Upper lobe of right lung (tissue), 1 donor: ENCODE measurements at regions not wholly inside any gene's neighbourhood (a gene's known extent, or its start where the extent isn't known, plus 50 kb on each side); places are given as distances from the start of the nearest gene placed in this dataset.
"Not testable (repeated sequence)": the region's sequence is repeated elsewhere in the genome, so short reads cannot be mapped to it uniquely, and the experiment has no call there.

Experiments
- ATAC-seq: fragments of 200-7000 bp; cut with Tn5 transposase; one replicate; pipeline ENCODE4 v1.9.1; 2020; ENCODE audit warnings: mild to moderate bottlenecking, moderate library complexity
- DNase-seq: peaks from one replicate; pipeline ENCODE4 v3.0.0-alpha.2; 2020
- H3K27ac ChIP-seq: fragments of 200-600 bp; one replicate; pipeline ENCODE4 v1.8.0; 2022
- H3K27me3 ChIP-seq: fragments of 200-600 bp; one replicate; pipeline ENCODE4 v1.8.0; 2022; ENCODE audit warnings: mild to moderate bottlenecking
- H3K36me3 ChIP-seq: fragments of 200-600 bp; one replicate; pipeline ENCODE4 v1.8.0; 2022
- H3K4me1 ChIP-seq: fragments of 200-600 bp; one replicate; pipeline ENCODE4 v1.8.0; 2022
- H3K4me3 ChIP-seq: fragments of 200-600 bp; one replicate; pipeline ENCODE4 v1.8.0; 2022; ENCODE audit warnings: mild to moderate bottlenecking
- H3K9me3 ChIP-seq: fragments of 200-600 bp; one replicate; pipeline ENCODE4 v1.8.0; 2022
- intact Hi-C: fragments of 100-400 bp; cut with DNase I; formaldehyde crosslinking; loops from one replicate; pipeline ENCODE4 v1.11.0; 2022
- TF ChIP-seq, protein P1 (sequence below): fragments of 200-600 bp; IDR thresholded peaks from one replicate; pipeline ENCODE4 v1.8.0; 2022; ENCODE audit warnings: antibody characterized with exemption
- donor health status: DM: no; HTN: yes; CAD: no; lungs with severe emphysema.

DNA sequence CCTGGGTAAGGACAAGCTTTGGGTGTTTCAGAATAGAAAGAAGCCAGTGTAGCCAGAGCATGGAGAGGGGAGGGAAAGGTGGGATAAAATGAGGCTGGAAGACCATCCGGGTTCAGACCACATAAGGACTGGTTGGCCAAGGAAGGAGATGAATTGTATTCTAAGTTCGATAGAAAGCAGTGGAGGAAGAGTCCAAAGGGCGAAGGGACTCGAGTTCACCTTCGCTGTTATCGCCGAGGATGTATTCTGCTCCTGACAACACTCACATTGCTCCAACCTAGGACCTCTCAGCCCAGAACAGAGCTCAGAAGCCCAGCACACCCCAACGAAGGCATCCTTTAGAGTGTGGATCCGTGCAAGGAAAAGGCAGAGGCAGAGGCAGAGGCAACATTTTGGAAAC lies 133.1 kb upstream of the EPB41L4A start:
- DNase-seq (no peak), ATAC-seq (no peak)
- no peaks in the 10 kb centered on the region for H3K9me3 ChIP-seq
- TF ChIP-seq, protein P1, sequence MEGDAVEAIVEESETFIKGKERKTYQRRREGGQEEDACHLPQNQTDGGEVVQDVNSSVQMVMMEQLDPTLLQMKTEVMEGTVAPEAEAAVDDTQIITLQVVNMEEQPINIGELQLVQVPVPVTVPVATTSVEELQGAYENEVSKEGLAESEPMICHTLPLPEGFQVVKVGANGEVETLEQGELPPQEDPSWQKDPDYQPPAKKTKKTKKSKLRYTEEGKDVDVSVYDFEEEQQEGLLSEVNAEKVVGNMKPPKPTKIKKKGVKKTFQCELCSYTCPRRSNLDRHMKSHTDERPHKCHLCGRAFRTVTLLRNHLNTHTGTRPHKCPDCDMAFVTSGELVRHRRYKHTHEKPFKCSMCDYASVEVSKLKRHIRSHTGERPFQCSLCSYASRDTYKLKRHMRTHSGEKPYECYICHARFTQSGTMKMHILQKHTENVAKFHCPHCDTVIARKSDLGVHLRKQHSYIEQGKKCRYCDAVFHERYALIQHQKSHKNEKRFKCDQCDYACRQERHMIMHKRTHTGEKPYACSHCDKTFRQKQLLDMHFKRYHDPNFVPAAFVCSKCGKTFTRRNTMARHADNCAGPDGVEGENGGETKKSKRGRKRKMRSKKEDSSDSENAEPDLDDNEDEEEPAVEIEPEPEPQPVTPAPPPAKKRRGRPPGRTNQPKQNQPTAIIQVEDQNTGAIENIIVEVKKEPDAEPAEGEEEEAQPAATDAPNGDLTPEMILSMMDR = no peak
- no peaks in the 10 kb centered on the region for H3K4me1 ChIP-seq
- no peaks in the 10 kb centered on the region for H3K36me3 ChIP-seq
- intact Hi-C loops = loop anchor here (5.0 kb wide), 1 partner anchor 205 kb away; no protein-coding TSS in a partner anchor
- H3K27me3 ChIP-seq = no peaks in the 10 kb centered on the region
- no peak overlapping the region for H3K27ac ChIP-seq
- no peak overlapping the region for H3K4me3 ChIP-seq

- no peaks in the 10 kb centered on the region for H3K27me3 ChIP-seq
- intact Hi-C loops = loop anchor here (5.0 kb wide), 1 partner anchor 205 kb away; no protein-coding TSS in a partner anchor
- DNase-seq (no peak), ATAC-seq (no peak)
- H3K9me3 ChIP-seq = no peaks in the 10 kb centered on the region
- no peaks in the 10 kb centered on the region for H3K36me3 ChIP-seq
- H3K27ac ChIP-seq = no peak overlapping the region
- H3K4me3 ChIP-seq = no peak overlapping the region
- TF ChIP-seq, protein P1 = no peak
- no peaks in the 10 kb centered on the region for H3K4me1 ChIP-seq
Observed at GRCh38 chr5:112552791-112553190, 133.7 kb upstream of the EPB41L4A start.

DNA sequence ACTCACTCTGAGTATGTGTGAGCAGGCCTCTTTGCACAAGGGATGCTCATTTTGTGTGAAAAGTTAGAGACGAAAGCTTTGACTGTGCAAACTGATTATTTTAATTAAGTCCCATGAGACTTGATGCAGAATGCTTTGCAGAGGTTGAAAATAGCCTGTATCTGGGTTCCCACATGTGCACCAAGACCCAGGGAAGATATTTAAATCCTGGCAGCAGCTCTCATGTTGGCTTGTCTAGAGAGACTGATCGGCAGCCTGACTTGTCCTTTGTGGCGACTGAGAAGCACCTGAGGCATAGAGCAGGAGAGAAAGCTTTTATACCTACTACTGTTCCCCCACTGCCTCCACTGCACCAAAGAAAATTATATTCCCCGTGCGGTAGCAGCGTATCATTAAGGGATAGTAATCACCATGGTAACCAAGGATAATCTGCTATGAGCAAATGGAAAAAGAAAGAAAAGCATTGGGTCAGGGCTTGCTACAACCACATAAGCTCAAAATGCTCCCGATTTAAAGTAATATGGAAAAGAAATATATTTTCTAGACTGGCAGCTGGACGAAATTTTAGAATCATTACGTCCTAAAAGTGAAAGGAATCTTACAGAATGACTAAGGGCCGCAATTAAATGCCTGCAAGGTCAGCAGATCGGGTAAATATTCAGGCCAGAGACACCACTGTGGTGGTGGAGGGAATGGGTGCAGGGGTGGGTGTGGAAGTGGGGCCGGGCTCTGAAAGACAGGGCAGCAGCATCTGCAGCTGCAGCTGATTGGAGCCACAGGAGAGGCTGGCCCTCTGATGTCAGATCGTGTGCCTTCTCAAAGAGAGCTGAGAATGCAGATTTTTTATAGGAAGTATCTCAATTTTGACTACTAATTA lies 135.3 kb upstream of the EPB41L4A start:
- Histone ChIP-seq H3K27ac (no peak overlapping the region), H3K4me3 (no peak overlapping the region), H3K27me3 (no peaks in the 10 kb centered on the region), H3K9me3 (no peaks in the 10 kb centered on the region), H3K4me1 (no peaks in the 10 kb centered on the region), H3K36me3 (no peaks in the 10 kb centered on the region)
- TF ChIP-seq, protein P1 = no peak
- DNase-seq = no peak
- no peak for ATAC-seq
- intact Hi-C loops = loop anchor here (5.0 kb wide), 1 partner anchor 203 kb away; no protein-coding TSS in a partner anchor

DNA sequence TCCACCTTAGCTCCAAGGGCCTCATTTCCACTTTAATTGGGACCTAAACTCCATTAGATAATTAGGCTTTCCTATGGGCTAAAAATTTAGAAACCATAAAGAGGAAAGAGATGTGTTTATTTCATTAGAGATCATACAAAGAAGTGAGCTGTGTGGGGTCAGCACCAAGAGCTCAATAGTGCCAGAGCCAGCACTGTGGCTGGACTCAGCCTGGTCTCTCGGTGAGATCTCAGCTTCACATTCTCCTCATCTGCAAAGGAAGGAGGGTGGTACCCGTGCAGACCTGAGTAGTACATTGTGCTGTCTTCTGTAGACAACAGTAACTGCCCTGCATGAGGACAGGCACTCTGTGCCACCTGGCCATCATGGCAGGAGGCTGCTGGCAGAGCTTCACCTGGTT lies 136.1 kb upstream of the EPB41L4A start:
- no peak overlapping the region for H3K27ac ChIP-seq
- DNase-seq (no peak), ATAC-seq (no peak)
- no peak overlapping the region for H3K4me3 ChIP-seq
- H3K4me1 ChIP-seq = no peaks in the 10 kb centered on the region
- H3K27me3 ChIP-seq = no peaks in the 10 kb centered on the region
- H3K9me3 ChIP-seq = no peaks in the 10 kb centered on the region
- TF ChIP-seq, protein P1 = no peak
- intact Hi-C loops = no loop called here
- no peaks in the 10 kb centered on the region for H3K36me3 ChIP-seq

DNA sequence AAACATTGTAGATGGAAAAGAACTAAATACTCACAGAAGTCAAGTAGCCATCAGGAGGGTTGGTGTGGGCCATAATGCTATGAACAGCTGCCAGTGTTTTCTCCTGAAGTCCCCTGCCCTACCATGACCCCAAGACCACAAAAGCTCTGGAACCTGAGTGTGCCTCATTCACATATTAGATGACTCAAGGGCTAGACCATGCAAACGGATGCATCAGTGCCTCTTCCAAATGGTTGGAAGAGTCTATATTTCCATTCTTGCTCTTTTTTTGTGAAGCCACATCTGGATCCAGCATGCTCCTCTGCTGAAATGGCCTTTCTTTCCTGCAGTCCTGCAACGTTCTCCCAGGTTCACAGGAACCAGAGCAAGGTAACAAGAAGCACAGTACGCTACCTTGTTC lies 136.6 kb upstream of the EPB41L4A start:
- TF ChIP-seq, protein P1 = no peak
- H3K9me3 ChIP-seq = no peaks in the 10 kb centered on the region
- H3K36me3 ChIP-seq = no peaks in the 10 kb centered on the region
- DNase-seq (no peak), ATAC-seq (no peak)
- H3K4me1 ChIP-seq = no peaks in the 10 kb centered on the region
- no peak overlapping the region for H3K4me3 ChIP-seq
- no peaks in the 10 kb centered on the region for H3K27me3 ChIP-seq
- intact Hi-C loops = no loop called here
- H3K27ac ChIP-seq = no peak overlapping the region

DNA sequence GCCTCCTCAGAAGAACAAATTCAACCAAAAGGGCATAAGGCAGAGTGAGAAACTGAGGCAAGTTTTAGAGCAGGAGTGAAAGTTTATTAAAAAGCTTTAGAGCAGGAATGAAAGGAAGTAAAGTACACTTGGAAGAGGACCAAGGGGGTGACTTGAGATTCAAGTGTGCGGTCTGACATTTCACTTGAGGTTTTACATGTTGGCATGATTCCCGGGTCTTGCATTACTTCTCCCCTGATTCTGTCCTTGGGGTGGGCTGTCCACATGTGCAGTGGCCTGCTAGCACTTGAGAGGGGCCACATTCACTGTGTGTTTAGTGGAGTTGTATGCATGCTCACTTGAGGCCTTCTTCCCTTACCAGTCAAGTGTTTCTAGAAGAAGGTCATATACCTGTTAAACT lies 140.4 kb upstream of the EPB41L4A start:
- H3K27me3 ChIP-seq, H3K4me3 ChIP-seq, H3K27ac ChIP-seq, H3K9me3 ChIP-seq, H3K36me3 ChIP-seq, intact Hi-C loops, DNase-seq, H3K4me1 ChIP-seq, ATAC-seq: not testable (repeated sequence)
